Cerebellar nuclear complex (tissue), 1 donor: ENCODE measurements at regions not wholly inside any gene's neighbourhood (a gene's known extent, or its start where the extent isn't known, plus 50 kb on each side); places are given as distances from the start of the nearest gene placed in this dataset.
"Not testable (repeated sequence)": the region's sequence is repeated elsewhere in the genome, so short reads cannot be mapped to it uniquely, and the experiment has no call there.

ENCODE experiments used
- DNase-seq, 2 experiments: peaks; one replicate each; lab custom pipeline; 2025; lab: John Stamatoyannopoulos, UW

GRCh38 chr1:96418969-96419368 is 302.6 kb upstream of the PTBP2 start:
- DNase-seq = no peak

GRCh38 chr1:96424877-96425276 is 296.7 kb upstream of the PTBP2 start:
- no peak for DNase-seq

- DNase-seq = no peak
These were observed 296.0 kb upstream of the PTBP2 start for GRCh38 chr1:96425382-96426129.

GRCh38 chr1:96427616-96428015 is 294.0 kb upstream of the PTBP2 start:
- DNase-seq = no peak

- no peak for DNase-seq
These were observed 276.3 kb upstream of the PTBP2 start for GRCh38 chr1:96445302-96445701.

- no peak for DNase-seq
These were observed 257.5 kb upstream of the PTBP2 start for GRCh38 chr1:96464066-96464465.

- no peak for DNase-seq
These were observed 257.1 kb upstream of the PTBP2 start for GRCh38 chr1:96464522-96464921.

- DNase-seq = no peak
These were observed 256.6 kb upstream of the PTBP2 start for GRCh38 chr1:96464991-96465390.

- no peak for DNase-seq
These were observed 256.1 kb upstream of the PTBP2 start for GRCh38 chr1:96465441-96465840.

- DNase-seq = no peak
These were observed 254.7 kb upstream of the PTBP2 start for GRCh38 chr1:96466842-96467241.

- not testable (repeated sequence) for DNase-seq
These were observed 251.9 kb upstream of the PTBP2 start for GRCh38 chr1:96469726-96470125.

- DNase-seq = no peak
These were observed 249.1 kb upstream of the PTBP2 start for GRCh38 chr1:96472471-96472870.

GRCh38 chr1:96473791-96474434 is 247.7 kb upstream of the PTBP2 start:
- DNase-seq = no peak

- no peak for DNase-seq
These were observed 246.4 kb upstream of the PTBP2 start for GRCh38 chr1:96474985-96475743.

GRCh38 chr1:96475903-96476302 is 245.7 kb upstream of the PTBP2 start:
- DNase-seq = no peak

- no peak for DNase-seq
These were observed 243.4 kb upstream of the PTBP2 start for GRCh38 chr1:96478228-96478627.

- no peak for DNase-seq
These were observed 240.2 kb upstream of the PTBP2 start for GRCh38 chr1:96481409-96481808.

- DNase-seq = no peak
These were observed 239.0 kb upstream of the PTBP2 start for GRCh38 chr1:96482616-96483015.

GRCh38 chr1:96487394-96487793 is 234.2 kb upstream of the PTBP2 start:
- DNase-seq = no peak

GRCh38 chr1:96487971-96488370 is 233.6 kb upstream of the PTBP2 start:
- no peak for DNase-seq

- DNase-seq = no peak
These were observed 232.8 kb upstream of the PTBP2 start for GRCh38 chr1:96488777-96489176.

GRCh38 chr1:96492236-96492635 is 229.3 kb upstream of the PTBP2 start:
- DNase-seq = no peak

- DNase-seq = no peak
These were observed 222.7 kb upstream of the PTBP2 start for GRCh38 chr1:96498744-96499340.
